ENCODE measurements at regions not wholly inside any gene's neighbourhood (a gene's known extent, or its start where the extent isn't known, plus 50 kb on each side); places are given as distances from the start of the nearest gene placed in this dataset.

GRCh38 chr18:22297008-22297407, 120.7 kb downstream of the CTAGE1 start:
- TF ChIP-seq, protein P1, sequence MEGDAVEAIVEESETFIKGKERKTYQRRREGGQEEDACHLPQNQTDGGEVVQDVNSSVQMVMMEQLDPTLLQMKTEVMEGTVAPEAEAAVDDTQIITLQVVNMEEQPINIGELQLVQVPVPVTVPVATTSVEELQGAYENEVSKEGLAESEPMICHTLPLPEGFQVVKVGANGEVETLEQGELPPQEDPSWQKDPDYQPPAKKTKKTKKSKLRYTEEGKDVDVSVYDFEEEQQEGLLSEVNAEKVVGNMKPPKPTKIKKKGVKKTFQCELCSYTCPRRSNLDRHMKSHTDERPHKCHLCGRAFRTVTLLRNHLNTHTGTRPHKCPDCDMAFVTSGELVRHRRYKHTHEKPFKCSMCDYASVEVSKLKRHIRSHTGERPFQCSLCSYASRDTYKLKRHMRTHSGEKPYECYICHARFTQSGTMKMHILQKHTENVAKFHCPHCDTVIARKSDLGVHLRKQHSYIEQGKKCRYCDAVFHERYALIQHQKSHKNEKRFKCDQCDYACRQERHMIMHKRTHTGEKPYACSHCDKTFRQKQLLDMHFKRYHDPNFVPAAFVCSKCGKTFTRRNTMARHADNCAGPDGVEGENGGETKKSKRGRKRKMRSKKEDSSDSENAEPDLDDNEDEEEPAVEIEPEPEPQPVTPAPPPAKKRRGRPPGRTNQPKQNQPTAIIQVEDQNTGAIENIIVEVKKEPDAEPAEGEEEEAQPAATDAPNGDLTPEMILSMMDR (conservative IDR thresholded peaks at IDR 0.05; ENCODE audit: low read length) = no peak
- no peak for TF ChIP-seq EZH2phosphoT487 (IDR thresholded peaks at IDR 0.05; ENCODE audit: borderline replicate concordance)
